Activated T-helper 17 cell treated with anti-CD3 and anti-CD28 coated beads, Interleukin-2, amount 50 U/mL, for 72 hours (primary cell): ENCODE measurements at regions not wholly inside any gene's neighbourhood (a gene's known extent, or its start where the extent isn't known, plus 50 kb on each side); places are given as distances from the start of the nearest gene placed in this dataset.

Experiments
- ATAC-seq: fragments of 150-1000 bp; cut with Tn5 transposase; replicated peaks from 2 replicates; pipeline ENCODE4 v1.10.0; 2021; ENCODE audit warnings: mild to moderate bottlenecking, moderate library complexity
- H3K27ac Mint-ChIP-seq: one replicate; pipeline ENCODE4 v1.8.0; 2022; ENCODE audit warnings: mixed read lengths
- H3K27me3 Mint-ChIP-seq: one replicate; pipeline ENCODE4 v1.8.0; 2022; ENCODE audit warnings: mixed read lengths
- H3K36me3 Mint-ChIP-seq: one replicate; pipeline ENCODE4 v1.8.0; 2022; ENCODE audit warnings: low read depth, mild to moderate bottlenecking, mixed read lengths
- H3K4me1 Mint-ChIP-seq: one replicate; pipeline ENCODE4 v1.8.0; 2022; ENCODE audit warnings: mixed read lengths
- H3K4me3 Mint-ChIP-seq: one replicate; pipeline ENCODE4 v1.8.0; 2022; ENCODE audit warnings: mild to moderate bottlenecking, mixed read lengths
- H3K9me3 Mint-ChIP-seq: one replicate; pipeline ENCODE4 v1.8.0; 2022; ENCODE audit warnings: mixed read lengths

- Mint-ChIP-seq H3K4me1 (peaks cover 39% of the 10 kb centered on the region), H3K9me3 (no peaks in the 10 kb centered on the region), H3K27ac (no peak overlapping the region), H3K27me3 (no peaks in the 10 kb centered on the region), H3K4me3 (no peak overlapping the region), H3K36me3 (no peaks in the 10 kb centered on the region)
- no peak for ATAC-seq
These were observed 186.6 kb upstream of the BCL6 start for GRCh38 chr3:187931770-187932278.

GRCh38 chr3:187932530-187932929 lies 187.3 kb upstream of the BCL6 start:
- Mint-ChIP-seq H3K27ac (no peak overlapping the region), H3K9me3 (no peaks in the 10 kb centered on the region), H3K36me3 (no peaks in the 10 kb centered on the region), H3K4me1 (peaks cover 35% of the 10 kb centered on the region), H3K4me3 (no peak overlapping the region), H3K27me3 (no peaks in the 10 kb centered on the region)
- ATAC-seq, result no peak

GRCh38 chr3:187935623-187936156 lies 190.4 kb upstream of the BCL6 start:
- peak; percentile 97 for ATAC-seq
- no peaks in the 10 kb centered on the region for H3K27me3 Mint-ChIP-seq
- peak overlapping the region; percentile 84 for H3K27ac Mint-ChIP-seq
- peaks cover 23% of the 10 kb centered on the region for H3K4me1 Mint-ChIP-seq
- no peaks in the 10 kb centered on the region for H3K9me3 Mint-ChIP-seq
- peak overlapping the region; percentile 80 for H3K4me3 Mint-ChIP-seq
- no peaks in the 10 kb centered on the region for H3K36me3 Mint-ChIP-seq

GRCh38 chr3:187936676-187937075 lies 191.4 kb upstream of the BCL6 start:
- no peaks in the 10 kb centered on the region for H3K27me3 Mint-ChIP-seq
- ATAC-seq, result no peak
- H3K4me1 Mint-ChIP-seq, result peaks cover 22% of the 10 kb centered on the region
- H3K27ac Mint-ChIP-seq, result no peak overlapping the region
- no peaks in the 10 kb centered on the region for H3K9me3 Mint-ChIP-seq
- peak overlapping the region; percentile 80 for H3K4me3 Mint-ChIP-seq
- no peaks in the 10 kb centered on the region for H3K36me3 Mint-ChIP-seq

- Mint-ChIP-seq H3K4me1 (peaks cover 18% of the 10 kb centered on the region), H3K36me3 (no peaks in the 10 kb centered on the region), H3K27me3 (no peaks in the 10 kb centered on the region), H3K4me3 (no peak overlapping the region), H3K27ac (no peak overlapping the region), H3K9me3 (no peaks in the 10 kb centered on the region)
- ATAC-seq, result no peak
These were observed 194.6 kb upstream of the BCL6 start for GRCh38 chr3:187939891-187940290.

GRCh38 chr3:187941135-187941847 lies 196.0 kb upstream of the BCL6 start:
- Mint-ChIP-seq H3K4me3 (no peak overlapping the region), H3K27me3 (no peaks in the 10 kb centered on the region), H3K9me3 (no peaks in the 10 kb centered on the region), H3K4me1 (peaks cover 4% of the 10 kb centered on the region), H3K27ac (no peak overlapping the region), H3K36me3 (no peaks in the 10 kb centered on the region)
- ATAC-seq, result no peak

GRCh38 chr3:187941848-187942194 lies 196.6 kb upstream of the BCL6 start:
- Mint-ChIP-seq H3K27me3 (no peaks in the 10 kb centered on the region), H3K27ac (no peak overlapping the region), H3K9me3 (no peaks in the 10 kb centered on the region), H3K4me3 (no peak overlapping the region), H3K4me1 (no peaks in the 10 kb centered on the region), H3K36me3 (no peaks in the 10 kb centered on the region)
- no peak for ATAC-seq

GRCh38 chr3:187942658-187943241 lies 197.5 kb upstream of the BCL6 start:
- ATAC-seq, result no peak
- Mint-ChIP-seq H3K9me3 (no peaks in the 10 kb centered on the region), H3K27ac (no peak overlapping the region), H3K27me3 (no peaks in the 10 kb centered on the region), H3K4me3 (no peak overlapping the region), H3K36me3 (no peaks in the 10 kb centered on the region), H3K4me1 (no peaks in the 10 kb centered on the region)

GRCh38 chr3:187943677-187944389 lies 198.6 kb upstream of the BCL6 start:
- Mint-ChIP-seq H3K36me3 (no peaks in the 10 kb centered on the region), H3K9me3 (no peaks in the 10 kb centered on the region)

GRCh38 chr3:187944390-187945179 lies 199.3 kb upstream of the BCL6 start:
- Mint-ChIP-seq H3K4me3 (no peak overlapping the region), H3K36me3 (no peaks in the 10 kb centered on the region), H3K27me3 (no peaks in the 10 kb centered on the region), H3K4me1 (no peaks in the 10 kb centered on the region), H3K9me3 (no peaks in the 10 kb centered on the region), H3K27ac (no peak overlapping the region)
- ATAC-seq, result no peak

More at GRCh38 chr3:187943677-187944389, 198.6 kb upstream of the BCL6 start:
- Mint-ChIP-seq H3K27ac (no peak overlapping the region), H3K4me3 (no peak overlapping the region), H3K4me1 (no peaks in the 10 kb centered on the region), H3K27me3 (no peaks in the 10 kb centered on the region)
- ATAC-seq, result no peak

- ATAC-seq, result no peak
These were observed 200.1 kb upstream of the BCL6 start for GRCh38 chr3:187945374-187945773.

GRCh38 chr3:187946163-187946691 lies 201.0 kb upstream of the BCL6 start:
- no peaks in the 10 kb centered on the region for H3K4me1 Mint-ChIP-seq
- no peak overlapping the region for H3K27ac Mint-ChIP-seq
- no peaks in the 10 kb centered on the region for H3K27me3 Mint-ChIP-seq
- H3K36me3 Mint-ChIP-seq, result no peaks in the 10 kb centered on the region
- ATAC-seq, result no peak
- no peak overlapping the region for H3K4me3 Mint-ChIP-seq
- no peaks in the 10 kb centered on the region for H3K9me3 Mint-ChIP-seq

More at GRCh38 chr3:187945374-187945773, 200.1 kb upstream of the BCL6 start:
- no peaks in the 10 kb centered on the region for H3K9me3 Mint-ChIP-seq
- H3K36me3 Mint-ChIP-seq, result no peaks in the 10 kb centered on the region
- H3K27me3 Mint-ChIP-seq, result no peaks in the 10 kb centered on the region
- no peak overlapping the region for H3K4me3 Mint-ChIP-seq
- no peak overlapping the region for H3K27ac Mint-ChIP-seq
- H3K4me1 Mint-ChIP-seq, result no peaks in the 10 kb centered on the region

- Mint-ChIP-seq H3K4me1 (peaks cover 7% of the 10 kb centered on the region), H3K27me3 (no peaks in the 10 kb centered on the region), H3K4me3 (no peak overlapping the region), H3K36me3 (no peaks in the 10 kb centered on the region), H3K9me3 (no peaks in the 10 kb centered on the region), H3K27ac (no peak overlapping the region)
- no peak for ATAC-seq
These were observed 201.7 kb upstream of the BCL6 start for GRCh38 chr3:187946981-187947380.
